Osteoblast (primary cell): ENCODE measurements at regions not wholly inside any gene's neighbourhood (a gene's known extent, or its start where the extent isn't known, plus 50 kb on each side); places are given as distances from the start of the nearest gene placed in this dataset.

Experiments
- DNase-seq: peaks from one replicate; pipeline ENCODE4 v3.0.0; 2011; ENCODE audit warnings: low spot score, mixed read lengths; ENCODE audit not compliant: insufficient read length; ENCODE audit errors: missing footprints
- H2AFZ ChIP-seq: 2 replicates; pipeline ENCODE4 v1.6.0; 2011; ENCODE audit warnings: mild to moderate bottlenecking, low read length
- H3K27ac ChIP-seq: 2 replicates; pipeline ENCODE4 v1.5.1; 2011; ENCODE audit warnings: mild to moderate bottlenecking, low read depth, low read length, moderate library complexity
- H3K27me3 ChIP-seq: 2 replicates; pipeline ENCODE4 v1.6.0; 2012; ENCODE audit warnings: mild to moderate bottlenecking, control low read depth, inconsistent platforms, low read length, moderate library complexity; ENCODE audit not compliant: insufficient read depth
- H3K36me3 ChIP-seq: 2 replicates; pipeline ENCODE4 v1.5.1; 2011; ENCODE audit warnings: mild to moderate bottlenecking, low read length, control low read depth, moderate library complexity; ENCODE audit not compliant: insufficient read depth
- H3K4me1 ChIP-seq: 2 replicates; pipeline ENCODE4 v1.5.1; 2011; ENCODE audit warnings: mild to moderate bottlenecking, low read length, control low read depth, moderate library complexity; ENCODE audit not compliant: insufficient read depth
- H3K4me2 ChIP-seq: 2 replicates; pipeline ENCODE4 v1.6.0; 2011; ENCODE audit warnings: mild to moderate bottlenecking, low read length; ENCODE audit not compliant: insufficient read depth
- H3K4me3 ChIP-seq: fragments of 200-600 bp; sonication (generic); 3 replicates; pipeline ENCODE4 v1.5.1; 2012; ENCODE audit warnings: mild to moderate bottlenecking, low read length, inconsistent platforms; ENCODE audit not compliant: insufficient read depth
- H3K79me2 ChIP-seq: 2 replicates; pipeline ENCODE4 v1.6.0; 2012; ENCODE audit warnings: mild to moderate bottlenecking, low read length, control low read depth, inconsistent platforms; ENCODE audit not compliant: insufficient read depth
- H3K9me3 ChIP-seq: 2 replicates; pipeline ENCODE4 v1.5.1; 2011; ENCODE audit warnings: low read depth, low read length, control low read depth
- H4K20me1 ChIP-seq: 2 replicates; pipeline ENCODE4 v1.6.0; 2012; ENCODE audit warnings: mild to moderate bottlenecking, low read length, control low read depth; ENCODE audit not compliant: insufficient read depth
- CTCF ChIP-seq: IDR thresholded peaks from 2 replicates; pipeline ENCODE4 v1.5.1; 2011; ENCODE audit warnings: mild to moderate bottlenecking, low read depth, low read length, moderate library complexity; ENCODE audit errors: extremely low read depth

GRCh38 chr3:35849496-35849895 is 210.2 kb downstream of the ARPP21 start:
- Histone ChIP-seq H2AFZ (no peak overlapping the region), H3K27me3 (no peaks in the 10 kb centered on the region), H3K27ac (no peak overlapping the region), H3K4me3 (no peak overlapping the region), H3K4me2 (no peak overlapping the region), H3K79me2 (no peaks in the 10 kb centered on the region), H3K36me3 (no peaks in the 10 kb centered on the region), H3K4me1 (no peaks in the 10 kb centered on the region), H3K9me3 (no peaks in the 10 kb centered on the region), H4K20me1 (no peaks in the 10 kb centered on the region)
- DNase-seq = no peak
- no peak for TF ChIP-seq CTCF

- no peaks in the 10 kb centered on the region for H3K9me3 ChIP-seq
Measured at GRCh38 chr3:35849963-35850362, 210.6 kb downstream of the ARPP21 start.

GRCh38 chr3:35857004-35857403 is 217.7 kb downstream of the ARPP21 start:
- H3K36me3 ChIP-seq = no peaks in the 10 kb centered on the region

More at GRCh38 chr3:35849963-35850362, 210.6 kb downstream of the ARPP21 start:
- no peaks in the 10 kb centered on the region for H3K27me3 ChIP-seq
- H3K4me1 ChIP-seq = no peaks in the 10 kb centered on the region
- H3K79me2 ChIP-seq = no peaks in the 10 kb centered on the region
- no peak for TF ChIP-seq CTCF
- no peak overlapping the region for H3K4me3 ChIP-seq
- DNase-seq = no peak
- H2AFZ ChIP-seq = no peak overlapping the region
- H3K4me2 ChIP-seq = no peak overlapping the region
- no peaks in the 10 kb centered on the region for H3K36me3 ChIP-seq
- H4K20me1 ChIP-seq = no peaks in the 10 kb centered on the region
- H3K27ac ChIP-seq = no peak overlapping the region

GRCh38 chr3:35862057-35862456 is 222.7 kb downstream of the ARPP21 start:
- TF ChIP-seq CTCF = no peak
- Histone ChIP-seq H3K4me1 (no peaks in the 10 kb centered on the region), H3K27ac (no peak overlapping the region), H4K20me1 (no peaks in the 10 kb centered on the region), H3K36me3 (no peaks in the 10 kb centered on the region), H2AFZ (no peak overlapping the region), H3K4me2 (no peak overlapping the region), H3K4me3 (no peak overlapping the region), H3K79me2 (no peaks in the 10 kb centered on the region), H3K9me3 (no peaks in the 10 kb centered on the region), H3K27me3 (no peaks in the 10 kb centered on the region)
- no peak for DNase-seq

More at GRCh38 chr3:35857004-35857403, 217.7 kb downstream of the ARPP21 start:
- H3K4me1 ChIP-seq = no peaks in the 10 kb centered on the region
- H2AFZ ChIP-seq = no peak overlapping the region
- no peaks in the 10 kb centered on the region for H3K27me3 ChIP-seq
- no peak overlapping the region for H3K4me2 ChIP-seq
- no peak overlapping the region for H3K4me3 ChIP-seq
- no peaks in the 10 kb centered on the region for H4K20me1 ChIP-seq
- no peaks in the 10 kb centered on the region for H3K9me3 ChIP-seq
- DNase-seq = no peak
- no peak for TF ChIP-seq CTCF
- no peak overlapping the region for H3K27ac ChIP-seq
- no peaks in the 10 kb centered on the region for H3K79me2 ChIP-seq
